Caco-2 (cell line): ENCODE measurements at regions not wholly inside any gene's neighbourhood (a gene's known extent, or its start where the extent isn't known, plus 50 kb on each side); places are given as distances from the start of the nearest gene placed in this dataset.

Source experiments
- BruUV-seq: library from RNA; stranded (reverse); fragments of 400-500 nt; replicated peaks from 2 replicates; lab custom pipeline; 2021; lab: Mats Ljungman, UMichigan
- CTCF ChIA-PET: fragments of 300-600 bp; sonication (Branson Sonifier 250); formaldehyde crosslinking; loops from one replicate; lab custom pipeline; 2022; ENCODE audit warnings: antibody characterized with exemption; lab: Charles Lee
- POLR2A ChIA-PET: fragments of 300-600 bp; sonication (Branson Sonifier 250); formaldehyde crosslinking; loops from one replicate; lab custom pipeline; 2022; ENCODE audit warnings: antibody characterized with exemption; lab: Charles Lee
- DNase-seq, 2 experiments: peaks; one replicate each; pipeline versions ENCODE4 v3.0.0 to v3.0.0-alpha.2; 2020 to 2022
- H3K27me3 ChIP-seq: replicated peaks from 2 replicates; pipeline ENCODE4 v1.6.0; 2011; ENCODE audit warnings: low read length; ENCODE audit not compliant: control insufficient read depth, insufficient read depth
- H3K36me3 ChIP-seq: 2 replicates; pipeline ENCODE4 v1.5.1; 2011; ENCODE audit warnings: low read length; ENCODE audit not compliant: control insufficient read depth, insufficient read depth
- H3K4me1 ChIP-seq: fragments of 250-450 bp; sonication (Bioruptor Pico); 2 replicates; pipeline ENCODE4 v1.5.1; 2020; ENCODE audit warnings: mild to moderate bottlenecking
- H3K4me3 ChIP-seq: 2 replicates; pipeline ENCODE4 v1.5.1; 2011; ENCODE audit warnings: low read depth, mild to moderate bottlenecking, control low read depth, low read length
- H3K9me3 ChIP-seq: fragments of 250-450 bp; sonication (Bioruptor Pico); 2 replicates; pipeline ENCODE4 v1.5.1; 2020; ENCODE audit warnings: mild to moderate bottlenecking, moderate library complexity
- H3K27ac Mint-ChIP-seq: one replicate; pipeline ENCODE4 v1.8.0; 2022; ENCODE audit warnings: mixed read lengths; ENCODE audit not compliant: unreplicated experiment
- H3K27me3 Mint-ChIP-seq: one replicate; pipeline ENCODE4 v1.8.0; 2022; ENCODE audit warnings: mixed read lengths; ENCODE audit not compliant: insufficient read depth, unreplicated experiment
- H3K36me3 Mint-ChIP-seq: one replicate; pipeline ENCODE4 v1.8.0; 2022; ENCODE audit warnings: mild to moderate bottlenecking, mixed read lengths; ENCODE audit not compliant: insufficient read depth, unreplicated experiment
- H3K4me1 Mint-ChIP-seq: one replicate; pipeline ENCODE4 v1.8.0; 2022; ENCODE audit warnings: low read depth, mixed read lengths; ENCODE audit not compliant: unreplicated experiment
- H3K4me3 Mint-ChIP-seq: one replicate; pipeline ENCODE4 v1.8.0; 2022; ENCODE audit warnings: mild to moderate bottlenecking, moderate library complexity, mixed read lengths; ENCODE audit not compliant: unreplicated experiment
- H3K9me3 Mint-ChIP-seq: one replicate; pipeline ENCODE4 v1.8.0; 2022; ENCODE audit warnings: mixed read lengths; ENCODE audit not compliant: unreplicated experiment
- CTCF ChIP-seq, 2 experiments: fragments of 200-600 bp in 1 of 2; IDR thresholded peaks; 1 replicate in 1 of 2; 2 replicates in 1 of 2; pipeline versions ENCODE4 v1.5.1 to v1.8.0; 2011 to 2022; ENCODE audit warnings: antibody characterized with exemption in 1 of 2, control low read depth in 1 of 2, inconsistent platforms in 1 of 2, low read depth in 1 of 2, low read length in 1 of 2, mild to moderate bottlenecking in 1 of 2, moderate library complexity in 1 of 2; ENCODE audit not compliant: insufficient read depth in 1 of 2, severe bottlenecking in 1 of 2, unreplicated experiment in 1 of 2
- intact Hi-C: fragments of 100-400 bp; cut with micrococcal nuclease; formaldehyde crosslinking; loops from one replicate; pipeline ENCODE4 v1.10.0; 2022; ENCODE audit not compliant: unreplicated experiment

- CTCF ChIA-PET, result no interaction called here
Measured at GRCh38 chr15:95869920-95870319, 460.6 kb upstream of the NR2F2 start.

GRCh38 chr15:95872366-95872771 is 458.1 kb upstream of the NR2F2 start:
- ChIA-PET CTCF (no interaction called here), POLR2A (no interaction called here)
- no peaks in the 10 kb centered on the region for H3K9me3 Mint-ChIP-seq
- Histone ChIP-seq H3K36me3 (no peaks in the 10 kb centered on the region), H3K4me3 (no peak overlapping the region), H3K27me3 (no peaks in the 10 kb centered on the region), H3K4me1 (no peaks in the 10 kb centered on the region), H3K9me3 (no peaks in the 10 kb centered on the region)
- intact Hi-C loops, result no loop called here
- H3K4me1 Mint-ChIP-seq, result no peaks in the 10 kb centered on the region
- no peak overlapping the region for H3K4me3 Mint-ChIP-seq
- no peak overlapping the region for H3K27ac Mint-ChIP-seq
- H3K27me3 Mint-ChIP-seq, result no peaks in the 10 kb centered on the region
- H3K36me3 Mint-ChIP-seq, result no peaks in the 10 kb centered on the region
- TF ChIP-seq CTCF (IDR thresholded peaks at IDR 0.05; ENCODE audit: insufficient read depth in 1 of 2, low read depth in 1 of 2, low read length in 1 of 2, severe bottlenecking in 1 of 2, unreplicated experiment in 1 of 2), result no peak
- no TSS peak for BruUV-seq
- DNase-seq, result peak; percentile 31 to 44

More at GRCh38 chr15:95869920-95870319, 460.6 kb upstream of the NR2F2 start:
- no peaks in the 10 kb centered on the region for H3K36me3 ChIP-seq
- H3K4me3 ChIP-seq, result no peak overlapping the region
- H3K27me3 Mint-ChIP-seq, result no peaks in the 10 kb centered on the region
- no peaks in the 10 kb centered on the region for H3K4me1 Mint-ChIP-seq
- no peaks in the 10 kb centered on the region for H3K9me3 Mint-ChIP-seq
- H3K27ac Mint-ChIP-seq, result no peak overlapping the region
- DNase-seq, result no peak
- BruUV-seq, result no TSS peak
- H3K4me3 Mint-ChIP-seq, result no peak overlapping the region
- intact Hi-C loops, result no loop called here
- POLR2A ChIA-PET, result no interaction called here
- no peaks in the 10 kb centered on the region for H3K9me3 ChIP-seq
- no peaks in the 10 kb centered on the region for H3K27me3 ChIP-seq
- no peaks in the 10 kb centered on the region for H3K36me3 Mint-ChIP-seq
- TF ChIP-seq CTCF (IDR thresholded peaks at IDR 0.05; ENCODE audit: insufficient read depth in 1 of 2, low read depth in 1 of 2, low read length in 1 of 2, severe bottlenecking in 1 of 2, unreplicated experiment in 1 of 2), result no peak
- H3K4me1 ChIP-seq, result no peaks in the 10 kb centered on the region

GRCh38 chr15:95874637-95875036 is 455.9 kb upstream of the NR2F2 start:
- no peaks in the 10 kb centered on the region for H3K36me3 ChIP-seq
- no peak overlapping the region for H3K27ac Mint-ChIP-seq
- ChIA-PET POLR2A (no interaction called here), CTCF (no interaction called here)
- no peak for TF ChIP-seq CTCF (IDR thresholded peaks at IDR 0.05; ENCODE audit: insufficient read depth in 1 of 2, low read depth in 1 of 2, low read length in 1 of 2, severe bottlenecking in 1 of 2, unreplicated experiment in 1 of 2)
- no peaks in the 10 kb centered on the region for H3K9me3 ChIP-seq
- no peaks in the 10 kb centered on the region for H3K36me3 Mint-ChIP-seq
- no peaks in the 10 kb centered on the region for H3K4me1 Mint-ChIP-seq
- intact Hi-C loops, result no loop called here
- no TSS peak for BruUV-seq
- no peaks in the 10 kb centered on the region for H3K4me1 ChIP-seq
- no peak overlapping the region for H3K4me3 Mint-ChIP-seq
- no peaks in the 10 kb centered on the region for H3K27me3 ChIP-seq
- H3K4me3 ChIP-seq, result no peak overlapping the region
- DNase-seq, result no peak
- H3K9me3 Mint-ChIP-seq, result no peaks in the 10 kb centered on the region
- H3K27me3 Mint-ChIP-seq, result no peaks in the 10 kb centered on the region
